NCI-H1694 treated with DMSO at 0.1 percent for 48 hours (cell line): ENCODE measurements at regions not wholly inside any gene's neighbourhood (a gene's known extent, or its start where the extent isn't known, plus 50 kb on each side); places are given as distances from the start of the nearest gene placed in this dataset.

Experiments
- DNase-seq: peaks from one replicate; lab custom pipeline; 2025; lab: John Stamatoyannopoulos, UW

DNA sequence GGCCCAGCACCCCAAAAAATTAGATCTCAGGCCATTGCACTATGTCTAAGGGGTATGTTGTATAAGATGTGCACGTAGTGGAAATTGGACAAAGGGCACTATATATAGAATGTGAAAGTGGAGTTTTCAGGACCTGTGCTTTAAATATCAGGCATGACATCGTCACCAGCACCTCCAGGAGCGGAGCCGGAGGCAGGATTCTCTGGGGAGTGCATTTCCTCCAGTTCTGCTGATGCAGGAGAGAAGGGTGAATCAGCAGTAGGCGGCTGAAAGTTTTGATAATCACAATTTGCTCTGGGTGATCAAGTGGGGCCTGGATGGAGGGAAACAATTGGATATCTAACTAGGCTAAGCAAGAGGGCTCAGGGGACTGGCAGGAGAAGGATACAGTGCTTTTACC is 69.1 kb upstream of the NTM start:
- DNase-seq = no peak

GRCh38 chr11:131302836-131303235 is 67.6 kb upstream of the NTM start:
- no peak for DNase-seq

DNA sequence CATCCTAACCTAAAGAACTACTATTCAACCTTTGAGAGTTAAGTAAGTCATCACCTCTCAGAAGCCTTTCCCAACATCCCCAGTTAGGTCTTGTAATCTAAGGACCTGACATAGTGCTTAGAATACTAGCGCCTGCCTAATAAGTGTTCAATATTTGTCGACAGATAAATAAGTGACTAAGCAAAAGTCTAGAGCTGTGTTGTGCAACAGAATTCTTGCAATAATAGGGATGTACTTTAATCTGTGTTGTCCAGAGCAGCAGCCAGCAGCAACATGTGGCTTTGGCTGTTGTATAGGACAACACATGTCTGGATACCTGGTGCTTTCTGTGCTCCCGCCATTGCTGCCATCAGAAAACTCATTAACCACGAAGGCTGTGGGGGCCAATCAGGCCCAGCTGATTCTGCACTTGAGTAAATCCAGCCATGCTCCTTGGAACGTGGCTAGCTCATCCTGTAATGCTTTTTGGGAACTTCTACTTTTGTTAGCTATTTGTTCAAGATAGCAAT is 66.8 kb upstream of the NTM start:
- no peak for DNase-seq

DNA sequence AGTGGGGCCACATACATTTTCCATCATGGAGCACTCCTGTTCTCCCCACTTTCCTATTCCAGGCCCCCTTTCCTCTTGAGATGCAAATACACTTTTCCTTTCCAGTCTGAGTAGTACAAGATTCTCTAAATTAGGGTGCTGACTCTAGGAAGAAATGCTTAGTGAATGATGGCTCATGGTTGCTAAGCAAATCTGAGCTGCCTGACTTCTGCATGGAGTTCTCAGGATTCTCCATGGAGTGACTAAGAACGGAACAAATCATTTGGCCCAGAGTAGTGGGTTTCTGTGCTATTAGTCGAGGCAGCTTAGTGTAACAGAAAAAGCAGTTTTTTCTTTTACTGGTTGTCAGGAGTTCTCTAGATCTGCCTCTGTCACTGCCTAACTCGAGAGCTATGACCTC is 65.4 kb upstream of the NTM start:
- DNase-seq = no peak

GRCh38 chr11:131307506-131307905 is 62.9 kb upstream of the NTM start:
- DNase-seq = no peak

DNA sequence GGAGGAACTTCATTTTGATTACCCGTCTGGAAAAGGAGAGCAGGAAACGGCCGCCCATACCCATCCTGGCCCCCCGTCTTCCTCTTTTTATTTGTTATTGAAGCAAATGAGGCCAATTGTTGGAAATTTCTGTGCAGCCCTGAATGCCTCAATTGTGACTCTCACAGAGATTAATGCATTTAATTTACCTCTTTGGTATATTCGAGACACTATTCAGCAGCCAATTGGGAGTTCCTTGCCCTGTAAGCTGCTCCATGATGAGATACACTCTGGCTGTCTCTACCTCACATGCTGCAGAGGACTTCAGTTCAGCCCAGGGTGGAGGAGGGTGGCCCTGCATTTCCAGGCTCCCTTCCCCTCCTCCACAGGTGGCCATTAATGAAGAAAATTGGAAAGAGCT is 60.6 kb upstream of the NTM start:
- DNase-seq = no peak

- no peak for DNase-seq
These were observed 58.5 kb upstream of the NTM start for GRCh38 chr11:131311776-131312514.
